Astrocyte (in vitro differentiated cells and primary cell): ENCODE measurements at regions not wholly inside any gene's neighbourhood (a gene's known extent, or its start where the extent isn't known, plus 50 kb on each side); places are given as distances from the start of the nearest gene placed in this dataset.

Experiments
- DNase-seq: peaks from one replicate; pipeline ENCODE4 v3.0.0-alpha.2; 2010; ENCODE audit warnings: low read depth
- FAIRE-seq: peaks from 2 replicates; lab custom pipeline; 2011; peaks lifted over from hg19 to GRCh38; lab: Jason Lieb, UNC
- H2AFZ ChIP-seq: 2 replicates; pipeline ENCODE4 v1.6.0; 2012; ENCODE audit warnings: low read depth, low read length, inconsistent platforms
- H3K27ac ChIP-seq: 2 replicates; pipeline ENCODE4 v1.5.1; 2011; ENCODE audit warnings: low read depth, low read length, inconsistent platforms
- H3K27me3 ChIP-seq: 2 replicates; pipeline ENCODE4 v1.6.0; 2011; ENCODE audit warnings: low read length, inconsistent platforms; ENCODE audit not compliant: insufficient read depth
- H3K36me3 ChIP-seq: 2 replicates; pipeline ENCODE4 v1.5.1; 2011; ENCODE audit warnings: low read length, inconsistent platforms; ENCODE audit not compliant: insufficient read depth
- H3K4me1 ChIP-seq: 2 replicates; pipeline ENCODE4 v1.5.1; 2011; ENCODE audit warnings: low read length, inconsistent platforms; ENCODE audit not compliant: insufficient read depth
- H3K4me2 ChIP-seq: 2 replicates; pipeline ENCODE4 v1.6.0; 2012; ENCODE audit warnings: low read length, inconsistent platforms
- H3K4me3 ChIP-seq: 2 replicates; pipeline ENCODE4 v1.5.1; 2011; ENCODE audit warnings: low read depth, mild to moderate bottlenecking, low read length, inconsistent platforms; ENCODE audit not compliant: insufficient read depth
- H3K79me2 ChIP-seq: 2 replicates; pipeline ENCODE4 v1.6.0; 2012; ENCODE audit warnings: mild to moderate bottlenecking, low read length, inconsistent platforms; ENCODE audit not compliant: insufficient read depth
- H3K9ac ChIP-seq: 2 replicates; pipeline ENCODE4 v1.6.0; 2012; ENCODE audit warnings: mild to moderate bottlenecking, low read length, inconsistent platforms
- H3K9me3 ChIP-seq: 2 replicates; pipeline ENCODE4 v1.5.1; 2012; ENCODE audit warnings: low read depth, mild to moderate bottlenecking, low read length, inconsistent platforms; ENCODE audit not compliant: insufficient read depth
- H4K20me1 ChIP-seq: 2 replicates; pipeline ENCODE4 v1.6.0; 2012; ENCODE audit warnings: low read length, inconsistent platforms; ENCODE audit not compliant: insufficient read depth
- H3K27ac Mint-ChIP-seq: one replicate; pipeline ENCODE4 v1.8.0; 2021; ENCODE audit warnings: mild to moderate bottlenecking, mixed read lengths; ENCODE audit not compliant: unreplicated experiment
- H3K27me3 Mint-ChIP-seq: one replicate; pipeline ENCODE4 v1.8.0; 2021; ENCODE audit warnings: low read depth, mixed read lengths; ENCODE audit not compliant: unreplicated experiment
- H3K36me3 Mint-ChIP-seq: one replicate; pipeline ENCODE4 v1.8.0; 2021; ENCODE audit warnings: low read depth, mixed read lengths; ENCODE audit not compliant: unreplicated experiment
- H3K4me1 Mint-ChIP-seq: one replicate; pipeline ENCODE4 v1.8.0; 2021; ENCODE audit warnings: low read depth, mixed read lengths; ENCODE audit not compliant: unreplicated experiment
- H3K4me3 Mint-ChIP-seq: one replicate; pipeline ENCODE4 v1.8.0; 2021; ENCODE audit warnings: mild to moderate bottlenecking, moderate library complexity, mixed read lengths; ENCODE audit not compliant: unreplicated experiment
- H3K9me3 Mint-ChIP-seq: one replicate; pipeline ENCODE4 v1.8.0; 2021; ENCODE audit warnings: mild to moderate bottlenecking, mixed read lengths; ENCODE audit not compliant: unreplicated experiment
- EZH2 ChIP-seq: IDR thresholded peaks from 2 replicates; pipeline ENCODE4 v1.6.1; 2012; ENCODE audit warnings: mild to moderate bottlenecking, low read length, inconsistent platforms; ENCODE audit not compliant: insufficient read depth
- TF ChIP-seq, protein P1 (sequence below): IDR thresholded peaks from 2 replicates; pipeline ENCODE4 v1.5.1; 2011; ENCODE audit warnings: low read depth, mild to moderate bottlenecking, inconsistent platforms, low read length, moderate library complexity; ENCODE audit not compliant: insufficient read depth

- Mint-ChIP-seq H3K4me1 (no peaks in the 10 kb centered on the region), H3K27ac (no peak overlapping the region), H3K4me3 (no peak overlapping the region), H3K36me3 (no peaks in the 10 kb centered on the region), H3K27me3 (no peaks in the 10 kb centered on the region), H3K9me3 (no peaks in the 10 kb centered on the region)
- H3K4me1 ChIP-seq = no peaks in the 10 kb centered on the region
- H3K4me2 ChIP-seq = no peak overlapping the region
- peak; percentile 6 for DNase-seq
- no peaks in the 10 kb centered on the region for H4K20me1 ChIP-seq
- H3K36me3 ChIP-seq = no peaks in the 10 kb centered on the region
- H3K27ac ChIP-seq = no peak overlapping the region
- TF ChIP-seq, protein P1, sequence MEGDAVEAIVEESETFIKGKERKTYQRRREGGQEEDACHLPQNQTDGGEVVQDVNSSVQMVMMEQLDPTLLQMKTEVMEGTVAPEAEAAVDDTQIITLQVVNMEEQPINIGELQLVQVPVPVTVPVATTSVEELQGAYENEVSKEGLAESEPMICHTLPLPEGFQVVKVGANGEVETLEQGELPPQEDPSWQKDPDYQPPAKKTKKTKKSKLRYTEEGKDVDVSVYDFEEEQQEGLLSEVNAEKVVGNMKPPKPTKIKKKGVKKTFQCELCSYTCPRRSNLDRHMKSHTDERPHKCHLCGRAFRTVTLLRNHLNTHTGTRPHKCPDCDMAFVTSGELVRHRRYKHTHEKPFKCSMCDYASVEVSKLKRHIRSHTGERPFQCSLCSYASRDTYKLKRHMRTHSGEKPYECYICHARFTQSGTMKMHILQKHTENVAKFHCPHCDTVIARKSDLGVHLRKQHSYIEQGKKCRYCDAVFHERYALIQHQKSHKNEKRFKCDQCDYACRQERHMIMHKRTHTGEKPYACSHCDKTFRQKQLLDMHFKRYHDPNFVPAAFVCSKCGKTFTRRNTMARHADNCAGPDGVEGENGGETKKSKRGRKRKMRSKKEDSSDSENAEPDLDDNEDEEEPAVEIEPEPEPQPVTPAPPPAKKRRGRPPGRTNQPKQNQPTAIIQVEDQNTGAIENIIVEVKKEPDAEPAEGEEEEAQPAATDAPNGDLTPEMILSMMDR = peak; percentile 59
- TF ChIP-seq EZH2 = no peak
- H3K79me2 ChIP-seq = no peaks in the 10 kb centered on the region
- no peaks in the 10 kb centered on the region for H3K9me3 ChIP-seq
- no peak for FAIRE-seq
- H3K27me3 ChIP-seq = no peaks in the 10 kb centered on the region
- H3K9ac ChIP-seq = no peak overlapping the region
- no peak overlapping the region for H3K4me3 ChIP-seq
- no peak overlapping the region for H2AFZ ChIP-seq
Measured at GRCh38 chr5:114305402-114306207, 56.3 kb upstream of the KCNN2 start.

GRCh38 chr5:114308017-114308416, 53.9 kb upstream of the KCNN2 start:
- Histone ChIP-seq H4K20me1 (no peaks in the 10 kb centered on the region), H3K4me2 (no peak overlapping the region), H3K79me2 (no peaks in the 10 kb centered on the region), H3K9me3 (no peaks in the 10 kb centered on the region), H3K27ac (no peak overlapping the region), H3K4me3 (no peak overlapping the region), H3K9ac (no peak overlapping the region), H2AFZ (no peak overlapping the region), H3K4me1 (no peaks in the 10 kb centered on the region), H3K27me3 (no peaks in the 10 kb centered on the region), H3K36me3 (no peaks in the 10 kb centered on the region)
- no peak for FAIRE-seq
- Mint-ChIP-seq H3K4me3 (no peak overlapping the region), H3K36me3 (no peaks in the 10 kb centered on the region), H3K4me1 (no peaks in the 10 kb centered on the region), H3K9me3 (no peaks in the 10 kb centered on the region), H3K27ac (no peak overlapping the region), H3K27me3 (no peaks in the 10 kb centered on the region)
- DNase-seq = no peak
- TF ChIP-seq, protein P1 = no peak
- TF ChIP-seq EZH2 = no peak

DNA sequence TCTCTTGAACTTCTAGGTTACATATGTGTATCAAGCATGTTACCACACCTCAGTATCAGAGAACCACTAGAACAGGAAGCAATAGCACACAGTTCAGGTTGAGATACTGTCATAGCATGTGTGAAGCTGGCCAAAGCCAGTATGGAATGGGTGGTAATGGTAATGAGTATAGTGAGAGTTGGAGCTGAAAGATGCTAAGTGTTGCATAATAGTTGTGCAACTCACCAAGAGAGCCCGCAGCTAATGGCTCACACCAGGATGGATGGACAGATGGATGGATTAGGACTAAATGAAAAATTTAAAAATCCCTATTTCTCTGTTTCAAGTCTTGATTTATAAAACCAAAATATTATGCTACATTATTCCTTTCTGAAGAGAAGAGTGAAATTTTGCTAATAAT, 53.4 kb upstream of the KCNN2 start:
- Histone ChIP-seq H3K27me3 (no peaks in the 10 kb centered on the region), H3K9me3 (no peaks in the 10 kb centered on the region), H3K4me1 (no peaks in the 10 kb centered on the region), H3K4me2 (no peak overlapping the region), H4K20me1 (no peaks in the 10 kb centered on the region), H3K79me2 (no peaks in the 10 kb centered on the region), H3K9ac (no peak overlapping the region), H2AFZ (no peak overlapping the region), H3K36me3 (no peaks in the 10 kb centered on the region), H3K4me3 (no peak overlapping the region), H3K27ac (no peak overlapping the region)
- FAIRE-seq (no peak), DNase-seq (no peak)
- no peak for TF ChIP-seq EZH2
- TF ChIP-seq, protein P1 = no peak
- no peak overlapping the region for H3K27ac Mint-ChIP-seq
- no peaks in the 10 kb centered on the region for H3K9me3 Mint-ChIP-seq
- H3K4me1 Mint-ChIP-seq = no peaks in the 10 kb centered on the region
- no peaks in the 10 kb centered on the region for H3K36me3 Mint-ChIP-seq
- no peaks in the 10 kb centered on the region for H3K27me3 Mint-ChIP-seq
- no peak overlapping the region for H3K4me3 Mint-ChIP-seq
